ENCODE measurements at regions not wholly inside any gene's neighbourhood (a gene's known extent, or its start where the extent isn't known, plus 50 kb on each side); places are given as distances from the start of the nearest gene placed in this dataset.

GRCh38 chr11:134642206-134642605, 230.2 kb upstream of the B3GAT1 start:
- DNase-seq (ENCODE audit: low read depth in 3 of 3, low spot score in 2 of 3), result no peak

DNA sequence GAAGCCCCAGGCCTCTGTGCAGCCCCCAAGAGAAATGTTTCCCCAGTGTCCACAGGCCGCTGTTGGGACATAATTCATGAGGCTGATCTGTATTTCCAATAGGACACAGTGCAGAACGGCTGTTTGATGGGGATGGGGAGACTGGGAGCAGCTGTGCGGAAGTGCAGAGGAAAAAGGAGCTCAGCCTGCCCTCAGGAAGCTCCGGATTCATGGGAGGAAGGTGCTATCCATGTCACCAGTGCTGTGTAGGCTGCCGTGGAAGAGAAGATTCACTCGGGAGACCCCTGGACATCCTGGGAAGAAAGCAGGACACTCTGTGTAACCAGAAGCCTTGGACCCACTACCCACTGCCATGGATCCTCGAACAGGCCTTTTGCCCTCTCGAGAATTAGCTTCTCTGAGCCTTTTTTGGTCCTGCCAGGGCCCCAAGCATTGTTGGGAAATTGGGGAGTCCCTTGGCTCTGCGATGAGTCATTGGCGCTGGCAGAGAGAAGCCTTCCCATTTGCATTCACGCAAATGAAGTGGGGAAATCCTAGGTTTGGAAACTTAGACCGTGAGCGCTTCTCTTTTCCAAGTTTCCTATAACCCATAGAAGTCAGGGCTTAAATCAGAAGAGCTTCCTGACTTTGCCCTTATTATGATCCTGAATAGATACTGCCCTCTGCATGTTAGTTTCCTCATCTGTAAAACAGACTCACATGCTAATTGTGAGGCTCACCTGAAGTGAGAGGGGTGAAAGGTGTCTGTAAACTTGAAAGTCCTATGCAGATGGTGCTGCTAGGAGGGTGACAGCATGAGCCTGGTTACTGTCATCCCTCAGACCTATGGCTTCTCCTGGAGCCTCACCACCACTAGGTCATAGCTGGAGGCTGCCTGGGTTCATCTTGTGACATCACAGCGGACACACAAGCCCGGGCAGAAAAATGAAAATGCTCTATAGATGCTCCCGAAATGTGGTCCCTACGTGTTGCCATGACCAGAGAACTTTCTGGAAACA, 229.2 kb upstream of the B3GAT1 start:
- DNase-seq (ENCODE audit: low read depth in 3 of 3, low spot score in 2 of 3), result no peak

DNA sequence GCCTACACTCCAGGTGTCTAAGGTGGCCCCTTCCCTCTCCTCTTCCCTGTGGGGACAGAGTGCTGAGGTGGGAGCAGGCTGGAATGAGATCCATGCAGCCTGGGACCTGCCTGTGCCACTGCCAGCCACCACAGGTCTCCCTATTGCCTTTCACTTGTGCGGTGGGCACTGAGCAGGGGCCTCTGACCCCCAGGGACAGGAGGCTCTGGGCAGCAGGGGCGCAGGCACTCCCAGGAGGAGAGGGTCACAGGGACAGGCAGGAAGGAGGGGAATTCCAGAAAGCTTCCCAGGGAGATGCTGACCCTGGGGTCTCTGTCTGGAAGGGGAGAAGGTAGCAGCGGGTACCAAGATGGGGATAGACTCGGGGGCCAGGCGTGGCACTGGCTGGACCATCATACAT, 228.5 kb upstream of the B3GAT1 start:
- no peak for DNase-seq (ENCODE audit: low read depth in 3 of 3, low spot score in 2 of 3)

- DNase-seq (ENCODE audit: low read depth in 3 of 3, low spot score in 2 of 3), result no peak
Measured at GRCh38 chr11:134639586-134640330, 227.7 kb upstream of the B3GAT1 start.

GRCh38 chr11:134638796-134639430, 226.9 kb upstream of the B3GAT1 start:
- DNase-seq (ENCODE audit: low read depth in 3 of 3, low spot score in 2 of 3), result no peak

DNA sequence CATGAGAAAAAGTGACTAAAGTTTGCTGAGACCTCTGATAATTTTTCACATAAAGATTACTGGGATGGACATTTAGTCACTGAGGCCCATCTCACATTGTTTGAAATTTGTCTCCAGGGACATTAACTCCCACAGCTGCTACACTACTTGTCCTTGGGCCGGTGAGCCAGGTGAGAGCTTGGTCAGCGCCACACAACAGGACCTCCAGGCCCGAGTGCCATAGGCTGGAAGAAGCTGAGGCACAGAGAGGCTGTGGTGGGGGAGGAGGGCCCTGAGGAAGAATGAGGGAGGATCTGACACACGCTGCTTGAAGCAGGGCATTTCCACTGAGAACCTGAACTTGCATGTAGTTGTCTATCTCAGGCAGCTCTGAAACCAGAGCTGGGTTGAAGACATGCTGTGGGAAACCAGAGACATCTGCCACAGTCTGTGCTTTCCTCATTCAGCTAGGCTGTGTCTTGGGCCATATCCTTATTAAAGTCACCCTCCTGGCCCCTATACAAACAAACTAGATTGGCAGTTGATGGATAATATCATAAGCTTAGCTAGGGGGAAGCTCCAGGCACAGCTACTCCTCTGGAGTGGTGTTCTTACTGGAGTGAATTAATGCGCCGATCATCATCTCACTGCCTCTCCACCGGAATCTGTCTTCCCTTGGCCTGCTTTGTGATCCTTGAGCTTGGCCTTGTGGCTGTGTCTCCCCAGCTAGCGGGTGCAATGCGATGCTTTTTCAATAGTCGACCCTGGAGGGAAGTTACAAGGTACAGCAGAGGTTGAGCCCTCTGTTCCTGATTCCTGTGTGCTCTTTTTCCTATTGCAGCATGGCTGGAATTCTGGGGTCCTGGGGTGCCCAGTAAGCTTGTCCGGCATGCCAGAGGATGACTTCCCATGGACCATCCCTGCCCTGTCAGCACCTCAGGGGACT, 225.3 kb upstream of the B3GAT1 start:
- no peak for DNase-seq (ENCODE audit: low read depth in 3 of 3, low spot score in 2 of 3)

DNA sequence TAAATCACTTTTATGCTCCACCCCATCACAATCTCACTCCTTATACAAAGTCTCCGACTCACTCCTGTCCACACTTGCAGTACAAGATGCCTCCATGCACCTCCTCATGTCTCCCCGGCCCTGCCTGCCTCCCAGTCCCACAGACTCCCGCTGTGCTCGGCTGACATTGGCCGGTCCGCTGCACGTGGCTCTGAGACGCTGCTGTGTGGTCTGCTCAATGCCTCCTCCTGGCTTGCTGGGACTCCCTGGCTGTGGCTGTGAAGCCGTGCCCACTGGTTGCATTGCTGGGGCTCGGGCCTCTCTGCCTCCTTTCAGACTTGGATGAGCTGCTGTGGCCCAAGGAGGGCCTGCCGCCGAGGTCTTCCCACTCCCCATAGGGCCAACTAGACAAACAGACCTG, 224.0 kb upstream of the B3GAT1 start:
- DNase-seq (ENCODE audit: low read depth in 3 of 3, low spot score in 2 of 3), result no peak

DNA sequence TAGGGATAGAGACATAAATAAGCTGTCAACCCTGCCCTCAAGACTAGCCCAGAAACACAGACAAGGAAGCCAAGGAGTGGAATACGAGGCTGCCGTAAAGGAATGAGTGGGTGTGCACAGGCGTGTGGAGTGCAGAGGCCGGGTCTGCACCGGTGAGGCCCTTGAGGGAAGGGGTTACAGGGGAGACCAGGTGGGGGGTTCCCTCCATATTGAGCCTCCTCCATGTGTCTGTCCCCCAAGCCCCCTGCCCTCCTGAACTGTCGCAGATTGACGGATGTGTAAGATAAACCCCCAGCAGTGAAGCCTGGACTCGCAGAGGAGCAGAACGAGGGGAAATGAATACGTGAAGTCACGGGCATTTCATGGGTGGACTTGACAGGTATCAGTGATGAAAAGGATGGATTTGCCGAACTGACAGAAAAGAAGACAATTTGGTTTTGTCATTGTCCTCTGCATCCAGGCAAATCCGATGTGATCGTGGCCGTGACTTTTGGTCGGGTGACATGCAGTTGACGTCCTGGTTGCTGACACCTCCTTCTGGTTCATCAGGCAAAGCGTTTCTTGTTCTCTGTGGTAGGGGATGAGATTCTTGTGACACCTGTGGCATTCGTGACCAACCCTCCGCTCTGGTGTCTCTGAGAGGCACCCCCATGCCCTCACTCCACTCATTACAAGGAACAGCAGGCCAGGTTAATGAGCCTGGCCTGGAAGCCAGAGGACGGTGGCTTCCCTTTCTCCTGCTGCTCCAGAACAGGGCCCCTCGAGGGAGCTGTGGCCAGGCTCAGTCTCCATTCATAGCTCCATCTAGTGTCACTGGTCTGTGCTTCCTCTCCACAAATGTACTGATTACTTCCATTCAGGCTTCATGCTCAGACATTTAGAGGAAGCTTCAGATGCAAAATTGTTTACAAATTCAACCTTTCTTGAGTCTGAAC, 223.1 kb upstream of the B3GAT1 start:
- DNase-seq (ENCODE audit: low read depth in 3 of 3, low spot score in 2 of 3), result no peak

- DNase-seq (ENCODE audit: low read depth in 3 of 3, low spot score in 2 of 3), result no peak
Measured at GRCh38 chr11:134633276-134633675, 221.2 kb upstream of the B3GAT1 start.

DNA sequence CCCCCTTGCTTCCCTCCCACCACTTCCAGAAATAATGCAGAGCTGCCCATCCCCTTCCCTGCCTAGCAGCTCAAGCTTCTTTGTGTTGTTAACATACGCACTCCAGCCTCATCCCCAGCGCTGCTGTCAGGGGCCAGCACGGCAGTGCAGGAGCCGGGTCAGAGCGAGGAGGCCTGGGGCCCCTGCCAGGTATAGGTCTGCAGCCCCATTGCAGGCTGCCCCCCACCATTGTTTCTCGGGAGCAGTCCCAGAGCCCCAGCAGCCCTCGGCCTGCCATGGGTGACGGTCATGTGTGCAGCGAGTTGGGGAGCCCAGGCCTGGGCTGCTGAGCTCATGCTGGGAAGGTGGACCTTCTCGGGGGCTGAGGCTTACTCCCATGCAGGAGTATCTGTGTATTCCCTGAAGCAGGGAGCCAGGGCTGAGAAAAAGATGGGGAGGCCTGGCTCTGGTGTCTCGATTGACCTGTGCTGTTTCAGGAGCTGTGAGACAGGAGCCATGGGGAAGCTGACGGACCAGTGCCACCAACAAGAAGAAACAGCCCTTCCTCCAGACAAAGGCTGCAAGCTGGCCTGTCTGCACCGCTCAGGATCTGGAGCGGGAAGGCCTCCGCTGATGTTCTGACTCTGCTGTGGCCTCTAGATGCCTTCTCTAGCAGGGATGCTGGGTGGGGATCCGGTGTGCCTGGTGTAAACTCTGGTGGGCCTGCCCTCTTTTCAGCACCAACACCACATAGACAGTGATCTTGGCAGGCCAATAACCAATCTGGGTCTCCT, 220.5 kb upstream of the B3GAT1 start:
- DNase-seq (ENCODE audit: low read depth in 3 of 3, low spot score in 2 of 3), result no peak

- no peak for DNase-seq (ENCODE audit: low read depth in 3 of 3, low spot score in 2 of 3)
Measured at GRCh38 chr11:134630861-134631260, 218.8 kb upstream of the B3GAT1 start.

DNA sequence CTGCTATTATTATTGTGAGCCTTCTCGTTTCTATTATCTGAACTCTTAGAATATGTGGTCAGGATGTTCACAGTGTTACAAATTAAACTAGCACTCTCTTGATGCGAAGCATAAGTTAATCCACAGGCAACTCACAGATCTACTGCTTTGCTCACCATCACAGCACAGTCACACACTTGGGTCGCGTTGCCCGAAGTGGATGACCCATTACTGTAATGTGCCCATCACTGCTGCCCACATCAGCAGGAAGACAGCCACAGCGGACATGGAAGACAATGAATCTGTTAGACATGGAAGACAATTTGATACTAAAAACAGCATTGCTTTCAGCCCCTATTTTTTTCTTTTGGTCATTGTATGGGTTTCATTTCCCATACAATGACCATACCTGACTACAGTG, 216.4 kb upstream of the B3GAT1 start:
- no peak for DNase-seq (ENCODE audit: low read depth in 3 of 3, low spot score in 2 of 3)

DNA sequence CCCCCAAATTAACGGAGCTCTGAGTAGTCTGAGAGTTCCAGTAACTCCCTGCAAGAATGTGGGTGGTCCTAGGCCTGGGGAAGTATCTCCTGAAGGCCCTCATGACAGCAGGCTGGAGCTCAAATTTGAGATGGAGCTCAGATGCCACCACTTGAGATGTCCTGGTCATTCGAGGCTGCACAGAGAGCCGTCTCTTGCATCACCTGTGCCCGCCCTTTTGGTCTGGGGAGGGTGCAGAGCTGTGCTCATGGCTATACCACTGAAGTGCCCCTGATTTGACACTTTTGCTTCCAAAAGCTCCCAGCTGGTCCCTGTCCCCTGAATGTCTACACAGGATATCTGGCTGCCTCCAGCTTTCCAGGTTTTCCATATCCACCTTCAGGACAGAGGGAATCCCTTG, 214.0 kb upstream of the B3GAT1 start:
- no peak for DNase-seq (ENCODE audit: low read depth in 3 of 3, low spot score in 2 of 3)

- DNase-seq (ENCODE audit: low read depth in 3 of 3, low spot score in 2 of 3), result no peak
Measured at GRCh38 chr11:134625631-134626030, 213.6 kb upstream of the B3GAT1 start.

DNA sequence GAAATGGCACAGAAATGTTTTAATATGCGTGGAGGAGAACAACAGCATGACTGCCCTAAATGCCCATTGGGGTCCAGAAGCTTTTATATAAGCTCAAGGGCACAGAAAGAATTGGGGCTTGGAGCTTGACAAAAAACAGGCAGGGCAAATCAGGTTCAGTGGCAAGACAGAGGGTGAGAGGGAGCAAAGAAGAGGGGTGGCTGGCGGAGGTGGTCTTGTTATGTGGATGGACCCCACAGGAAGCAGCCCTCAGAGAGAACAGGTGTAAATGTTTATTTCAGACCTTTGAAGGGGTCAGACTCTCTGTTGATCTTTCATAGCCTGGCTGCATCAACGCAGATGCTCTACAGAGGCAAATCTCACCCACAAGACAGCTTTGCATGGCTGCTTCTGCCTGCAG, 213.1 kb upstream of the B3GAT1 start:
- DNase-seq (ENCODE audit: low read depth in 3 of 3, low spot score in 2 of 3), result no peak

DNA sequence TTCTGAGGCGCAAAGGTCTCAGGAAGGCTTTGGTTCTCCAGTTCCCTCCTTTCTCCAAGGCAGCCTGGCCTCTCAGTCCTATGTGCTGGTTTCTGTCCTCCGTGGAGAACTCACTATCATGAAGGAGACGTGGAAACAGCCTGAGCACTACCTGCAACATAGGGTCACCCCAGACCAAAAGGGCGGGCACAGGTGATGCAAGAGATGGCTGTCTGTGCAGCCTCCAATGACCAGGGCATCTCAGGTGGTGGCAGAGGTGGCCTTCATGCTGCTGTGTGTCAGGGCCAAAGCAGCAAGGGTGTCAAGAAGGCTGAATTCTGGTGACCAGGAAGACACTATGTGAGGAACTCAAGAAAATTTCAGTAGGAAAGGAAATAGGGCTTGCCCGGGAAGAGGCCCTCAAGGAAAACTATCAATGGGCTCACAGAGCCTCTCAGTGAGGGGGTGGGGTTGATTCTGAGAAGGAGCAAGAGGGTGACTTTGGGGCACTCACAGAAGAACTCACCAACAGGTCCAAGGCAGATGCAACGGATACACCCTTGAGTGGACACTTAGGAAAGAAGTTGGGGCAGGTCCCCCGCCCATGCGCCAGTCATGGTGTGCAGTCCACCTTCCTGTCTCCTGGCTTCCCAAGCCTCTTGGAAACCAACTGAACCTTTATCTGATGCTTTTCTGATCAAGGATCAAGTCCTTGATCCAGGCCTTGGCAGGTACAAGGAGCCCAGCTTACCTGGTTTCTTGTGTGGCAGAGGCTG, 212.3 kb upstream of the B3GAT1 start:
- no peak for DNase-seq (ENCODE audit: low read depth in 3 of 3, low spot score in 2 of 3)

- no peak for DNase-seq (ENCODE audit: low read depth in 3 of 3, low spot score in 2 of 3)
Measured at GRCh38 chr11:134623711-134624110, 211.7 kb upstream of the B3GAT1 start.

DNA sequence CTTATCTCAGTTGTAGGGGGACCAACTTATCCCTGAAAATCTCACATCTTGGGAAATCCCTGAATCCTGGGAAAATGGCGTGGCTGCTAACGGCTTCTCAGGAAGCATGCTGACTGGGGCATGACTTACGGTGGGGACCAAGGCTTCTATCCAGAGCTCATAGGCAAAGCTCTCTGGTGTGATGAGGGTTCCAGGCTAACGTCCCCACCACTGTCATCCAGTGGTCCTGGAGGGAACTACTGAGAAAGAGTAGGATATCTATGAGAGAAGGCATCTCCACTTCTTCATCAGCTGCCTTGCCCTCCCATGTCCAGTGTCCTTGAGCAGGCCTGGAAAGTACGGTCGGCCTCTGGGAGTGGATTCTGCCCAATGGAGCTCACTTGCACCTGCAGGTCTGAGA, 210.4 kb upstream of the B3GAT1 start:
- no peak for DNase-seq (ENCODE audit: low read depth in 3 of 3, low spot score in 2 of 3)

All from right renal cortex interstitium (tissue), 3 donors.